SW 1271 (cell line): ENCODE measurements at regions not wholly inside any gene's neighbourhood (a gene's known extent, or its start where the extent isn't known, plus 50 kb on each side); places are given as distances from the start of the nearest gene placed in this dataset.

Experiments
- DNase-seq, 2 experiments: peaks; one replicate each; lab custom pipeline; 2025; lab: John Stamatoyannopoulos, UW

DNA sequence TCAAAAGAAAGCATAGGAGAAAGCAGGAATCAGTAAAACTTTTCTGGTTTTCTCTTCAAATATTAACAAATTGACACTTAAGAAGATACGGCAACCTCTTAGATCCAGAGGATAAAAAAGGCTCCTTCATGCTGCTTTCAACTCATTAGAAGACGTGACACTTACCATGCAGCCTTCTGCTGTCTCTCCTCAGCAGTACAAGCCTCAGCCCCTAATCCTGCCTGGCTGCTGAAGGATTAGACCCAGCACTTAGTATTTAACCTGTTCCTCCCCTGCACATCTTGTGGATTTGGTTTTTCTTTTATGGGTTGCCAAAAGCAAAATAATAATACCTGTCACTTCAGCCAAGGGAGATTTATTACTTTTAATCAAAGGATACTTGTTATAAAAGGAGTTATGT lies 108.4 kb downstream of the LYZL1 start:
- no peak for DNase-seq

DNA sequence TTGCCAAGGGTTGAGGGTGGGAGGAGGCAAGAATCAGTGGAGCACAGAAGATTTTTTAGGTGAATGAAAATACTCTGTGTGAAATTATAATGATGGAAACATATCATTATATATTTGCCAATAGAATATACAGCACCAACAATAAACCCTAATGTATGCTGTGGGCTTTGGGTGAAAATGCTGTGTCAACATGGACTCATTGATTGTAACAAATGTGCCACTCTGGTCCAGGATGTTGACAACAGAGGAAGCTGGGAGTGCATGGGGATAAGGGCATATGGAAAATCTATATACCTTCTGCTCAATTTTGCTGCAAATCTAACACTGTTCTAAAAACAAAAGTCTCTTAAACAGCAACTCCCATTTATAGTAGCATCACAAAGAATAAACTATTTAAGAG lies 114.3 kb downstream of the LYZL1 start:
- no peak for DNase-seq

DNA sequence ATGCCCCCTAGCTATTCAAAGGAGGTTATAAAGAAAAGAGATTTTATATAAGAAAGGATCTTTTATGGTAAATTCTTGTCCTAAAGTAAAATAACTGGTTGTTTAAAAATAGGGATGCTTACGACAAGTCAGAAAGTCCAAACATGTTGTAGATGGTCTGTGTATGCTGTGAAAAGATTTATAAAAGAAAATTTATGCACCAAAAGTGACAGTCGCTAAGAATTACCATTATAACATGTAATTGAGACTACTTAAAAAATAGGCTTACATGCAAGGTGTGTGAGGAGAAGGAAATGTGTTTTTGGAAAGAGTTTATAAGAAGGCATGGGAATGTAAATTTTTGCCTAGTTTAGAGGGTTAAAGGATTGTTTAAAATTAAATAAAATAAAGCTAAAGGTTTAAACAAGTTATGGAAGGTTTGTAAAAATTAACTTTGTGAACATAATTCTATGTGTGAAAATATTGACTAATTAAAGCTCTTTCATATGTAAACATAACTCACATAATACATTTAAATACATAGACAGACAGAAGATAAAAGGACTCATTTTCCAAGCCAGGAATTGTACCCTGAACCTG lies 118.5 kb downstream of the LYZL1 start:
- DNase-seq: no peak
